NCI-H2171 (cell line): ENCODE measurements at regions not wholly inside any gene's neighbourhood (a gene's known extent, or its start where the extent isn't known, plus 50 kb on each side); places are given as distances from the start of the nearest gene placed in this dataset.

Experiments used
- DNase-seq: peaks from one replicate; lab custom pipeline; 2025; lab: John Stamatoyannopoulos, UW

DNA sequence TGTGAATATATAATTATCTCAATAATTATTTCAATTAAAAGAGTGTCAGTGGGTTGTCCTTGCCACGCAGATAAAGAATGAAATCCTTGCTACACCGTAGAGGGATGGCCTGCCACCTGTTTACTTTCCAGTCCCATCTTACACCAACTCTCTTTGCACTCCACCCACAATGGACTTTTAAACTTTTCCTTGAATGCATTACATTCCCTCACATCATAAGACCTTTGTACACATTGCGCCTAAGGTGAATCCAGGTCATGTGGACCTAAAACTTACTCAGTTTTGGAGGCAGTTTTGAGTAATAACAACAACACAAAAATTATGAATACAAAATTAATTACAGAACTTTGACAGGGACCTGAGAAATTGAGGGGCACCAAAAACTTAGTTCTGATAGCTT, 78.7 kb upstream of the PDE5A start:
- DNase-seq = no peak

DNA sequence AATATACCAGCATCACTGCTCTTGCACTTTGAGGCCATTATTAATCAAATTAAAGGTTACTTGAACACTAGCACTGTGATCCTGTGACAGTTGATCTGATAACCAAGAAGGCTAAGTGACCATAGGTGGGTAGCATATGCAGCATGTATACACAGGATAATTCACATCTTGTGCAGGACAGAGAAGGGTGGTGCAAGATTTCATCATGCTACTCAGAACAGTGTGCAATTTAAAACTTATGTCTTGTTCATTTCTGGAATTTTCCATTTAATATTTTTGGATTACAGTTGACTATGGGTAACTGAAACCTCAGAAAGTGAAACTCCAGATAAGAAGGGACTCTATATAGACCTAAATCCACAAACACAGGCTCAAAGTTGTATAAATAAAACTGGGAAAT, 78.2 kb upstream of the PDE5A start:
- DNase-seq = no peak

- DNase-seq = no peak
Measured at GRCh38 chr4:119697887-119698393, 69.3 kb upstream of the PDE5A start.

DNA sequence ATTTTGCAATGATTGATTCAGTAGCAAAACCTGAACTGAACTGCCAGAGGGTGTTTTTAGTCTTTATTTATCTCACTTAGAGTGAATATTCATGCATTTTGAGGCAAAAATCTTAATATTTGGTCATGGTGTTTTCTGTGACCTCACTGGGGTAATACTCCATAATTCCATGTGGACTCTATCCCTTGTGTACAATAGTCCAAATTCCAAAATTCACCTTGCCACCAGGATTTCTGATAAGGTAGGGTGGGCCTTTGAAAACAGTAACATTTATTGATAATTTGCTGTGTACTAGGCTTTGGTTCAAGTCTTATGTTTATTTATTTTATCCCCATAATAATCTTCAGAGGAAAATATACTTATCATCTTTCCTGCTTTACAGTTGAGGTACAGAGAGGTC, 68.4 kb upstream of the PDE5A start:
- DNase-seq = no peak

DNA sequence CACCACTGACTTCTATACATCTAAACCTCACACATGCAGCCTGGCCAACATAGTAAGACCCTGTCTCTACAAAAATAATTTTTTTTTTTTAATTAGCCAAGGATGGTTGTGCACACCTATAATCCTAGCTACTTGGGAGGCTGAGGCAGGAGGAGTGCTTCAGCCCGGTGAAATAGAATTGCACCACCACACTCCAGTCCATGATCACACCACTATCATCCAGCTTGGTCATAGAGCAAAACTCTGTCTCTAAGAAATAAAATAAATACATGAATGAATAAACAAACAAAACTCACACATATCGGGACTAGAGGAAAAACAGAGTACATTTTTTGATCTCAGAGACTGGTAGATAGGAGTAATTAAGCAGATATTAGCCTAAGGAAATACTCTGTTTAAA, 66.6 kb upstream of the PDE5A start:
- no peak for DNase-seq

DNA sequence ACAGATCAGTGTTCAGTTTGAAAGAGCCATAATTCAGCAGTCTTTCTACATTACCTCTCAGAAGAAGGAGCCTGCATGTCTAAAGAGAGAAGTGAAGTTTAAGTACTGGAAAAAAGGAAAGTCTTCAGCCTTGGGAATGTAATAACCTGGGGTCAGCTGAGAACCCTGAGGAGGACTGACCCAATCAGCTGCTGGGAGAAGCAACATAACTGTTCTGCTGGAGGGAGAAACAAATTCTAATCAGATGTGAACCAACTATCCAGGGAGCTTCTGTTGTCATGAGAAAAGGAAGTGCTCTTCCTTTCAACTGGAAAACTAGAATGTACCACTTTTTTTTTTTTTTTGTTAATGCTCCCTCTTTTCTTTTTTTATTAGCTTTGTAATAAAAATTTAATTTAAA, 64.5 kb upstream of the PDE5A start:
- no peak for DNase-seq

DNA sequence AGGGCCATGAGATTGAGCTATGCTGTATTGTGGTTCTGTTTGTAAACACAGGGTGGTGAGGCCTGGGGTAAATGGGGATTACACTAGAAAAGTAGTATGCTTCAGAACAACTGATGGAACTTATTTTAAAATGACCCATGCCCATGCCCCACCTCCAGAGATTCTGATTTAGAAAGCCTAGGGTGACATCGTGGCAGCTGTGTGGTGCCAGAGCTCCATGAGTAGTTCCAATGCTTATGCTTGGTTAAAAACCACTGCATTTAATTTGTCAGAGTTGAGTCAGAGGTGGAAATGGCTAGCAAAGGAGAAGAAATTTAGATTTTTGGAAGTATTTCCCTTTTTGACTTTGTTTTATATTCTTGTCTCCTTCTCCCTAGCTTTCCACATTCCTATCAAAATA, 63.4 kb upstream of the PDE5A start:
- no peak for DNase-seq

DNA sequence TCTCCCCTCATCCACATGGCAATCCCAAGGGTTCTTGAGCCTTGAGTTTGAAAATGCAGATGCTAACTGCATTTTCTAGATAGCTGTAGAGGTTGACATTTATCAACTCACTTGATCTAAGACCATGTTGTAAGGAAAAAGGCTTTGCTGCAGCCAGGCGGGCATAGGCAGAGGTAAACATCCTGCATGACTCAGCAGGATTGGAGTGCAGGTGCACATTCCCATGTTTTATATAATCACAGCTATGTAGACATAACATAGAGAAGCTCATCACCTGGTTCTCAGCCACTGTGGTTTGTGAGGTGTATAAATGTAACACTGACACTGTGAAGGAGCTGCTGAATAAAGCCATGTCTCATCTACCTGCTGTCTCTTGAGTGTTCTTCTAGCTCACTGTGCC, 62.3 kb upstream of the PDE5A start:
- no peak for DNase-seq

- DNase-seq = no peak
Measured at GRCh38 chr4:119688446-119688845, 59.8 kb upstream of the PDE5A start.

DNA sequence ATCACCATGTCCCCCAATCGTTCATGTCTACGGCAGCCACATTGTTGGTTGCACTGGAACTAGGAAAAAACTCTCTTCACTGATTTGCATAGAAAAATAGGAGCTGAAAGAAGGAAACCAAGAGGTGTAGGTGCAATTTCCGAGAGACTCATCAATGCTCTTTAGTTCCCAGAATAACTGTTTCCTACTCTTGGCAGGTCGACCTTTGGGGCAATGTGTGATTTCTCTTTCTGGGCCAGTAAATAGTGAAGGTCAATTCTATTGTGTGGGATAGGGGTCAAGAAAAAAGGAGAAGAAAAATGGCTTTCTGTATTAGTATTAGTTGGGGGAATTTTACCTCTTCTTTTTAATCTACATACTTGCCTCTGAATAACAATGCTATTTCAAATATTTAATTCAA, 55.9 kb upstream of the PDE5A start:
- no peak for DNase-seq

GRCh38 chr4:119683518-119683917, 54.9 kb upstream of the PDE5A start:
- no peak for DNase-seq

DNA sequence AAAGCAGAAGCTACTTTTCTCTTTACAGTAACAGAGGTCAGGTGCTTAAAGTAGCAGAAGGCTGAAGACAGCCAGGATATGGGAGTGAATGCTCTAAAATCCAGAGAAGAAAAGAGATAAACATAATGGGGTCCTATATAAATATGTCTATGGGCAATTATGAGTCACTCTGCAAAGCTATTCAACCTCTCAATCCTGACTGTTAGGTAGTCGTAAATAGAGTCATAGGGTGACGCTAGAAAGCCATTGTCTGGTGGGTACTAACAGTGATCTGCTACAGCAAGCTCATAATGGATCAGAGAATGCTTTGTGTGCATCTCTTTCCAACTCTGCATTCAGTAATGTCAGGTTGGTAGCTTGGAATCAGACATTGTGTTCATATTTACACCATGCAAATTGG, 53.5 kb upstream of the PDE5A start:
- DNase-seq = no peak

- DNase-seq = no peak
Measured at GRCh38 chr4:119679251-119679650, 50.6 kb upstream of the PDE5A start.

DNA sequence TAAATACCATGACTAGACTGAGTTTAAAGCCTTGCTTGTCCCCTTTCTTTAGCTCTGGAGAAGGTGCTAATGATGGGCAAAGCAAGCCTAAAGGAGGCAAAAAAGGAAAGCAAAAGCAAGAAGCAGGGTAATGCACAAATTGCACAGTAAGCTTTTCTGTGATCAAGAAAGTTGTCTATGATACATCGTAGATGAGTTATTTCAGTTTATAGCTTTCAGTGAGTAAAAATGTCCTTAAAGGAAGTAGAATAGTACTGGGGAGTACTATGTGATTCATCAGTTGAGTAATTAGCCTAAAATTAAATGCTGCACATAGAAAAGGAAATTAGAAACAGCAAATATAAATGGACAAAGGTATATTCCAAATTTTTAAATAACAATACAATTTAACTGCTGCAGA, 50.2 kb upstream of the PDE5A start:
- no peak for DNase-seq
